Endothelial cell (in vitro differentiated cells): ENCODE measurements at regions not wholly inside any gene's neighbourhood (a gene's known extent, or its start where the extent isn't known, plus 50 kb on each side); places are given as distances from the start of the nearest gene placed in this dataset.
A peak's percentile ranks its signal among the peaks of the same experiment; 100 is the strongest.

Source experiments
- DNase-seq: peaks from one replicate; pipeline ENCODE4 v3.0.0; 2021; ENCODE audit warnings: low spot score
- H3K27ac Mint-ChIP-seq: one replicate; pipeline ENCODE4 v1.8.0; 2021; ENCODE audit warnings: mixed read lengths, inconsistent platforms; ENCODE audit not compliant: unreplicated experiment
- H3K27me3 Mint-ChIP-seq: one replicate; pipeline ENCODE4 v1.8.0; 2021; ENCODE audit warnings: mild to moderate bottlenecking, moderate library complexity, mixed read lengths, inconsistent platforms; ENCODE audit not compliant: unreplicated experiment
- H3K36me3 Mint-ChIP-seq: one replicate; pipeline ENCODE4 v1.8.0; 2021; ENCODE audit warnings: mild to moderate bottlenecking, low read depth, mixed read lengths, inconsistent platforms; ENCODE audit not compliant: unreplicated experiment
- H3K4me1 Mint-ChIP-seq: one replicate; pipeline ENCODE4 v1.8.0; 2021; ENCODE audit warnings: mild to moderate bottlenecking, mixed read lengths, inconsistent platforms; ENCODE audit not compliant: unreplicated experiment
- H3K4me3 Mint-ChIP-seq: one replicate; pipeline ENCODE4 v1.8.0; 2021; ENCODE audit warnings: mild to moderate bottlenecking, mixed read lengths, inconsistent platforms; ENCODE audit not compliant: unreplicated experiment
- H3K9me3 Mint-ChIP-seq: one replicate; pipeline ENCODE4 v1.8.0; 2021; ENCODE audit warnings: mixed read lengths, inconsistent platforms; ENCODE audit not compliant: unreplicated experiment
- TF ChIP-seq, protein P1 (sequence below): fragments of 200-600 bp; sonication (generic); IDR thresholded peaks from one replicate; pipeline ENCODE4 v1.5.0; 2021; ENCODE audit warnings: antibody characterized with exemption; ENCODE audit not compliant: unreplicated experiment

- H3K27ac Mint-ChIP-seq = no peak overlapping the region
- H3K4me3 Mint-ChIP-seq = no peak overlapping the region
- no peaks in the 10 kb centered on the region for H3K36me3 Mint-ChIP-seq
- DNase-seq = no peak
- no peaks in the 10 kb centered on the region for H3K4me1 Mint-ChIP-seq
- TF ChIP-seq, protein P1, sequence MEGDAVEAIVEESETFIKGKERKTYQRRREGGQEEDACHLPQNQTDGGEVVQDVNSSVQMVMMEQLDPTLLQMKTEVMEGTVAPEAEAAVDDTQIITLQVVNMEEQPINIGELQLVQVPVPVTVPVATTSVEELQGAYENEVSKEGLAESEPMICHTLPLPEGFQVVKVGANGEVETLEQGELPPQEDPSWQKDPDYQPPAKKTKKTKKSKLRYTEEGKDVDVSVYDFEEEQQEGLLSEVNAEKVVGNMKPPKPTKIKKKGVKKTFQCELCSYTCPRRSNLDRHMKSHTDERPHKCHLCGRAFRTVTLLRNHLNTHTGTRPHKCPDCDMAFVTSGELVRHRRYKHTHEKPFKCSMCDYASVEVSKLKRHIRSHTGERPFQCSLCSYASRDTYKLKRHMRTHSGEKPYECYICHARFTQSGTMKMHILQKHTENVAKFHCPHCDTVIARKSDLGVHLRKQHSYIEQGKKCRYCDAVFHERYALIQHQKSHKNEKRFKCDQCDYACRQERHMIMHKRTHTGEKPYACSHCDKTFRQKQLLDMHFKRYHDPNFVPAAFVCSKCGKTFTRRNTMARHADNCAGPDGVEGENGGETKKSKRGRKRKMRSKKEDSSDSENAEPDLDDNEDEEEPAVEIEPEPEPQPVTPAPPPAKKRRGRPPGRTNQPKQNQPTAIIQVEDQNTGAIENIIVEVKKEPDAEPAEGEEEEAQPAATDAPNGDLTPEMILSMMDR = no peak
- H3K27me3 Mint-ChIP-seq = no peaks in the 10 kb centered on the region
- no peaks in the 10 kb centered on the region for H3K9me3 Mint-ChIP-seq
These were observed 184.5 kb upstream of the ATP11B start for GRCh38 chr3:182608832-182609231.

GRCh38 chr3:182609575-182610156 is 183.6 kb upstream of the ATP11B start:
- H3K4me1 Mint-ChIP-seq = no peaks in the 10 kb centered on the region
- H3K27me3 Mint-ChIP-seq = no peaks in the 10 kb centered on the region
- TF ChIP-seq, protein P1 = no peak
- no peak for DNase-seq
- H3K36me3 Mint-ChIP-seq = no peaks in the 10 kb centered on the region
- H3K27ac Mint-ChIP-seq = no peak overlapping the region
- H3K4me3 Mint-ChIP-seq = no peak overlapping the region
- no peaks in the 10 kb centered on the region for H3K9me3 Mint-ChIP-seq

GRCh38 chr3:182612332-182612731 is 181.0 kb upstream of the ATP11B start:
- no peaks in the 10 kb centered on the region for H3K9me3 Mint-ChIP-seq
- H3K4me1 Mint-ChIP-seq = no peaks in the 10 kb centered on the region
- TF ChIP-seq, protein P1 = no peak
- no peak overlapping the region for H3K27ac Mint-ChIP-seq
- H3K27me3 Mint-ChIP-seq = no peaks in the 10 kb centered on the region
- H3K36me3 Mint-ChIP-seq = no peaks in the 10 kb centered on the region
- no peak for DNase-seq
- H3K4me3 Mint-ChIP-seq = no peak overlapping the region

DNA sequence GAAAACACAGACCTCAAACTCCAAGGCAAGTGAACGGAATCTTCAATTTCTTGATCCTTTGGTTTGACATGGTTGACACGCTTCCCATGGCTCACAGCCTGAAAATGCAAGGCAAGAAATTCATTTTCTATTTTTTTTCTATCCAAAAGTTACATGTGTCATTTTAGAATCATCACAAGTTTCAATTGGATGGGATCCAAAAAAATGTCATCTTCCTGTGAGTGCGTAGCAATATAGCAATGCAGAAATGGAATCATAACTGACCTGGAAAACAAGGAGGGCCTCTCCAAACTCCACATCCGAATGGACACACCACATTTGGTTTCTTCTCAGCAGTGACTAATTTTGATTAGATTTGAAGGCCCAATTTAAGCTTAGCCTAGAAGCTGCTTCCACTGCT is 175.8 kb upstream of the ATP11B start:
- Mint-ChIP-seq H3K4me1 (peaks cover 4% of the 10 kb centered on the region), H3K36me3 (no peaks in the 10 kb centered on the region), H3K4me3 (no peak overlapping the region), H3K27me3 (no peaks in the 10 kb centered on the region), H3K27ac (no peak overlapping the region), H3K9me3 (no peaks in the 10 kb centered on the region)
- TF ChIP-seq, protein P1 = no peak
- no peak for DNase-seq

- H3K9me3 Mint-ChIP-seq = no peaks in the 10 kb centered on the region
- no peak overlapping the region for H3K27ac Mint-ChIP-seq
- H3K36me3 Mint-ChIP-seq = no peaks in the 10 kb centered on the region
- DNase-seq = no peak
- H3K27me3 Mint-ChIP-seq = no peaks in the 10 kb centered on the region
- H3K4me1 Mint-ChIP-seq = peaks cover 4% of the 10 kb centered on the region
- TF ChIP-seq, protein P1 = peak; percentile 33
- no peak overlapping the region for H3K4me3 Mint-ChIP-seq
These were observed 175.1 kb upstream of the ATP11B start for GRCh38 chr3:182618085-182618732.
